Breast epithelium (tissue), 4 donors: ENCODE measurements at regions not wholly inside any gene's neighbourhood (a gene's known extent, or its start where the extent isn't known, plus 50 kb on each side); places are given as distances from the start of the nearest gene placed in this dataset.

Source experiments
- DNase-seq, 2 donors: peaks; one replicate each; pipeline ENCODE4 v3.0.0-alpha.2; 2019; ENCODE audit warnings: low spot score in 2 of 2
- H3K27ac ChIP-seq, 2 donors: fragments of 200-600 bp; sonication (generic) in 1 of 2; one replicate each; pipeline ENCODE4 v1.5.1; 2016 to 2019; ENCODE audit warnings: mild to moderate bottlenecking in 1 of 2
- H3K27me3 ChIP-seq, 2 donors: fragments of 200-600 bp; sonication (generic) in 1 of 2; one replicate each; pipeline versions ENCODE4 v1.5.1 to v1.6.0; 2017 to 2019; ENCODE audit warnings: control low read depth in 1 of 2, mild to moderate bottlenecking in 1 of 2
- H3K36me3 ChIP-seq: fragments of 200-600 bp; one replicate; pipeline ENCODE4 v1.5.1; 2019
- H3K4me1 ChIP-seq, 2 donors: fragments of 200-600 bp; sonication (generic); one replicate each; pipeline ENCODE4 v1.5.1; 2016 to 2019; ENCODE audit warnings: control low read depth in 1 of 2
- H3K4me3 ChIP-seq, 3 donors: fragments of 200-600 bp; sonication (generic); 1 replicate in 2 of 3; 2 replicates in 1 of 3; pipeline ENCODE4 v1.5.1; 2016 to 2019; ENCODE audit warnings: mild to moderate bottlenecking in 3 of 3, moderate library complexity in 2 of 3
- H3K9me3 ChIP-seq, 2 donors: fragments of 200-600 bp; sonication (generic) in 1 of 2; one replicate each; pipeline ENCODE4 v1.5.1; 2016 to 2019; ENCODE audit warnings: control low read depth in 1 of 2
- POLR2A ChIP-seq: fragments of 450-650 bp; IDR thresholded peaks from one replicate; pipeline ENCODE4 v1.6.1; 2016; ENCODE audit warnings: antibody characterized with exemption, mild to moderate bottlenecking, moderate library complexity
- POLR2AphosphoS5 ChIP-seq, 3 donors: sonication (generic); formaldehyde crosslinking; IDR thresholded peaks; one replicate each; pipeline ENCODE4 v1.6.1; 2017; ENCODE audit warnings: antibody characterized with exemption in 3 of 3
- intact Hi-C: fragments of 100-400 bp; cut with DNase I; formaldehyde crosslinking; loops from one replicate; pipeline ENCODE4 v1.15.1; 2023; ENCODE audit warnings: low total_unique reads
- TF ChIP-seq, protein P1 (sequence below), 3 donors: fragments of 450-650 bp; IDR thresholded peaks; one replicate each; pipeline ENCODE4 v1.5.1; 2016 to 2017; ENCODE audit warnings: antibody characterized with exemption in 3 of 3, mild to moderate bottlenecking in 3 of 3, moderate library complexity in 3 of 3

DNA sequence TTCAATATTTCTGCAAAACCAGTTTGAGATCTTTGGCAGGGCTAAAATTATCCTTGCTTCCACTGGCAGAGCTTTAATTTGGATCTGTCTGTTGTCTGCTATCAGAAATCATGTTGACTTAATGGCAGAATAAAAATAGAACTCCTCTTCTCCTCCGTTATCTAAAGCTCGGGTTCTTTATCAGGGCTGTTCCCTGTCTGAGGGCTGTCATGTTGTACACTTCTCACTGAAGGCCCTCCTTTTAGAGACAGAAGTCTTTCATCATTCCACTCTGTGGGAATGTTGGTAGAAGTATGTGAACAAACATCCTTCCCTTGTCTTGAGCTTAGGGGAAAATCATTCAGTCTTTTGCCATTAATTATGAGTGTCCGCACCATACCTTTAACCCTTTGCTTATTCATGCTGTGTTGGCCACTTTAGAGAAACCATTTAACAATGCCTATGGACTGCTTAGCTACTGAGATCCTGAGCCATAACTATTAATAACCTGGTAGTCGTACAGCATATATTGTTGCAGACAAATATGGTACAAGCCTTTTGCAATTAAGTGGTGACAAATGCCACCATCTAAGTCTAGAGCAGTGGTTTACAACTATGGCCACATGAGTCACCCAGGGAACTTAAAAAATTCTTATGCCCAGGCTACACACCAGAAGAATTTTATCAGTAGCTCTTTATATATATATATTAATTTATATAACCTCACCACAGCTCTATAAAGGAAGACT lies 226.0 kb upstream of the TPM1 start:
- H3K4me3 ChIP-seq = no peak overlapping the region
- no peak for DNase-seq
- H3K27ac ChIP-seq = no peak overlapping the region
- no peak for TF ChIP-seq POLR2A
- TF ChIP-seq, protein P1, sequence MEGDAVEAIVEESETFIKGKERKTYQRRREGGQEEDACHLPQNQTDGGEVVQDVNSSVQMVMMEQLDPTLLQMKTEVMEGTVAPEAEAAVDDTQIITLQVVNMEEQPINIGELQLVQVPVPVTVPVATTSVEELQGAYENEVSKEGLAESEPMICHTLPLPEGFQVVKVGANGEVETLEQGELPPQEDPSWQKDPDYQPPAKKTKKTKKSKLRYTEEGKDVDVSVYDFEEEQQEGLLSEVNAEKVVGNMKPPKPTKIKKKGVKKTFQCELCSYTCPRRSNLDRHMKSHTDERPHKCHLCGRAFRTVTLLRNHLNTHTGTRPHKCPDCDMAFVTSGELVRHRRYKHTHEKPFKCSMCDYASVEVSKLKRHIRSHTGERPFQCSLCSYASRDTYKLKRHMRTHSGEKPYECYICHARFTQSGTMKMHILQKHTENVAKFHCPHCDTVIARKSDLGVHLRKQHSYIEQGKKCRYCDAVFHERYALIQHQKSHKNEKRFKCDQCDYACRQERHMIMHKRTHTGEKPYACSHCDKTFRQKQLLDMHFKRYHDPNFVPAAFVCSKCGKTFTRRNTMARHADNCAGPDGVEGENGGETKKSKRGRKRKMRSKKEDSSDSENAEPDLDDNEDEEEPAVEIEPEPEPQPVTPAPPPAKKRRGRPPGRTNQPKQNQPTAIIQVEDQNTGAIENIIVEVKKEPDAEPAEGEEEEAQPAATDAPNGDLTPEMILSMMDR (IDR thresholded peaks at IDR 0.05) = no peak
- no peak for TF ChIP-seq POLR2AphosphoS5 (IDR thresholded peaks at IDR 0.05)
- H3K27me3 ChIP-seq = no peaks in the 10 kb centered on the region
- intact Hi-C loops = no loop called here
- H3K4me1 ChIP-seq = no peaks in the 10 kb centered on the region
- H3K36me3 ChIP-seq = no peaks in the 10 kb centered on the region
- no peaks in the 10 kb centered on the region for H3K9me3 ChIP-seq

DNA sequence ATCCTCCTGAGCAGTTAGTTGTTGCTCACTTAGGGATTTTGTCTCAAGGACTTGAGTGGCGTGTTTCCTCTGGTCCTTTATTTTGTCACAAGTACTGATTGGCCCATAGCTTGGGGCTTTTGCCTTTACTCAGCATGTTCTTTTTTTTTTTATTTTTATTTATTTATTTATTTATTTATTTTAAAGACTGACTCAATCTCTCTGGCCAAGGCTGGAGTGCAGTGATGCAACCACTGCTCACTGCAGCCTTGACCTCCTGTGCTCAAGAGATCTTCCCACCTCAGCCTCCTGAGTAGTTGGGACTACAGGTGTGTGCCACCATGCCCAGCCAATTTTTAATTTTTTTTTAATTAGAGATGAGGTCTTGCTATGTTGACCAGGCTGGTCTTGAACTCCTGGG lies 223.9 kb upstream of the TPM1 start:
- Histone ChIP-seq H3K4me1 (no peaks in the 10 kb centered on the region), H3K4me3 (no peak overlapping the region), H3K27me3 (no peaks in the 10 kb centered on the region), H3K27ac (no peak overlapping the region), H3K36me3 (no peaks in the 10 kb centered on the region), H3K9me3 (no peaks in the 10 kb centered on the region)
- intact Hi-C loops = no loop called here
- TF ChIP-seq, protein P1 (IDR thresholded peaks at IDR 0.05) = no peak
- TF ChIP-seq POLR2A = no peak
- TF ChIP-seq POLR2AphosphoS5 (IDR thresholded peaks at IDR 0.05) = no peak
- DNase-seq = no peak

DNA sequence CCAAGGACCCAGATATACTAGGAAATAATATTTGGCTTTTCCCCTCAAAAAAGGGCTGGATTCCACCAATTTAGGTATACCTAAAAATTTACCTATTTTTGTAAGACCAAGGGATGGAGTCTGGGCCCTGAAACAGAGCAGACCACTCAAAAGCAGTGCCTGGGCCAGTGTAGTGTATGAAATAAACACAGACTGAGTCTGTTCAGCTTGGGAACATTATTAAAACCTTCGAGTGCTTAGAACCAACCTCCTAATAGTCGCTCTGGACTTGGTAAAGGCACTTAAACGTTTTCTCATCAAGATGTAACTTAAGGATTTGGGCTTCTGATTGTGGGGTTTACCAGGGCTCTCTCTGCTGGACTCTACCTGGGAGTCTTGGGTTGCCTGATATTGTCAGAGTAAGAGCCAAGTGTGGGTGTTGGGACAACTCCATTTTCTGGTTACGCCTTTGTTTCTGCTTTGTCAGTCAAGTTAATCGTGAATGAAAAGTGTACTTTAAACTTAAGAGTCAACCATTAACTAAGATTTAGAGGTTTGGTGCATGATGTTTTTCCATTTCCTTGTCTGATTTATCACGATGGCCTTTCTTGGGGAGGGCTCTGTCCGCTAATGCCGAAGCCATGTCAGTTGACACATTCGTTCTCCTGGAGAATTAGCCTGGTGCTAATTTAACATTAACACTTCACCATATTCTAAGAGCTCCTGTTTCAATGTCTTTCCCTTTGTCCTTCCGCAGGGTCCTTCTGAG lies 221.0 kb upstream of the TPM1 start:
- TF ChIP-seq POLR2A (no peak), POLR2AphosphoS5 (IDR thresholded peaks at IDR 0.05) (no peak)
- TF ChIP-seq, protein P1 (IDR thresholded peaks at IDR 0.05) = no peak
- DNase-seq = no peak
- no peaks in the 10 kb centered on the region for H3K27me3 ChIP-seq
- H3K36me3 ChIP-seq = no peaks in the 10 kb centered on the region
- no peaks in the 10 kb centered on the region for H3K9me3 ChIP-seq
- H3K27ac ChIP-seq = no peak overlapping the region
- H3K4me3 ChIP-seq = no peak overlapping the region
- intact Hi-C loops = no loop called here
- no peaks in the 10 kb centered on the region for H3K4me1 ChIP-seq

DNA sequence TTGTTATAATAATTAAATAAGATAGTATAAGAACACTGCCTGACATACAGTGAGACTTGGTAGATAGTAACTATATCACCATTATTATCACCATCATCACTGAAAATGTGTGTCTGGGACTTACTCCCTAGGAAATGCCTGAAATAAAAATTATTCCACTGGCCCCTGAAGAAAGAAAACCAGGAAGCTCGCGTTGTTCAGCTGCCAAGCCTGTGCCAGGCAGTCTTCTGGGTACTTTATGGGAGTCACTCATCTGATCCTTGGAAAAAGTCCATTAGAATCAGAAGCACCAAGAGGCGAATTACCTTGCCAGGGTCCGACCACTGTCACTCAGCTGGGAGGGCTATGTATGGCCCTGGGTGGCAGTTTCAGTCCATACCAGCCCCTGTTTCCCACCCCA lies 220.3 kb upstream of the TPM1 start:
- intact Hi-C loops = no loop called here
- Histone ChIP-seq H3K27ac (no peak overlapping the region), H3K36me3 (no peaks in the 10 kb centered on the region), H3K27me3 (no peaks in the 10 kb centered on the region), H3K4me1 (no peaks in the 10 kb centered on the region), H3K4me3 (no peak overlapping the region), H3K9me3 (no peaks in the 10 kb centered on the region)
- no peak for DNase-seq
- TF ChIP-seq POLR2A = no peak

DNA sequence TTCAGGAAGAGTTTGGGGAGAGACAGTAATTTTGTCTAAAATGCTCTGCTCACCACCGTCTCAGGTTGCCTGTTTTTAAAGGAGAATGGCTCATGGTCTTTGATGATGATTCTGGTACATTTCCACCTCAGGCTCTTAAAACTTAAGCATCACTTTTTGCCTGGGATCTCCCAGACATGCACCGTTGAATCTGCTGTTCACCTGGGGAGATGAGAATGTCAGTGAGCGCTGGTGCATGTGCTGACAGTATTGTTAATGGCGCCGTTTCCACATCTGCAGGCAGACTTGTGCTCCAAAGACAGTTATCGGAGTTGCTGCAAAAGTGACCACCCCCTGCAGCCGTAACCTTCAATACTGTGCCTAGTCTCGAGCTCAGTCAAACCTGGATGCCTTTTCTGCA lies 219.0 kb upstream of the TPM1 start:
- H3K27ac ChIP-seq = no peak overlapping the region
- TF ChIP-seq POLR2A (no peak), POLR2AphosphoS5 (IDR thresholded peaks at IDR 0.05) (no peak)
- TF ChIP-seq, protein P1 (IDR thresholded peaks at IDR 0.05) = no peak
- H3K9me3 ChIP-seq = no peaks in the 10 kb centered on the region
- H3K27me3 ChIP-seq = no peaks in the 10 kb centered on the region
- no peak overlapping the region for H3K4me3 ChIP-seq
- no peaks in the 10 kb centered on the region for H3K4me1 ChIP-seq
- DNase-seq = no peak
- no peaks in the 10 kb centered on the region for H3K36me3 ChIP-seq
- intact Hi-C loops = no loop called here
